Sciatic nerve (tissue), 2 donors: ENCODE measurements at regions not wholly inside any gene's neighbourhood (a gene's known extent, or its start where the extent isn't known, plus 50 kb on each side); places are given as distances from the start of the nearest gene placed in this dataset.
A peak's percentile ranks its signal among the peaks of the same experiment; 100 is the strongest.

Experiments
- ATAC-seq: fragments of 200-7000 bp; cut with Tn5 transposase; one replicate; pipeline ENCODE4 v1.9.1; 2020; ENCODE audit warnings: mild to moderate bottlenecking, moderate library complexity
- DNase-seq: peaks from one replicate; pipeline ENCODE4 v3.0.0-alpha.2; 2020; ENCODE audit warnings: low spot score
- intact Hi-C: fragments of 100-400 bp; cut with DNase I; formaldehyde crosslinking; loops from one replicate; pipeline ENCODE4 v1.14.2; 2022
- donor health status: DM: no; HTN: no; CAD: no.
- donor health status: DM: no; HTN: no; CAD: no.

GRCh38 chr18:47758000-47758399 is 172.5 kb downstream of the SMAD2 start:
- intact Hi-C loops: no loop called here

GRCh38 chr18:47756364-47757016 is 174.0 kb downstream of the SMAD2 start:
- peak; percentile 74 for DNase-seq
- peak; percentile 20 for ATAC-seq
- intact Hi-C loops: no loop called here

More at GRCh38 chr18:47758000-47758399, 172.5 kb downstream of the SMAD2 start:
- no peak for DNase-seq
- ATAC-seq: no peak

GRCh38 chr18:47755102-47755456 is 175.4 kb downstream of the SMAD2 start:
- ATAC-seq (no peak), DNase-seq (no peak)
- intact Hi-C loops: no loop called here

- no peak for DNase-seq
- no peak for ATAC-seq
- intact Hi-C loops: no loop called here
These were observed 176.0 kb downstream of the SMAD2 start for GRCh38 chr18:47754311-47755101.

GRCh38 chr18:47752796-47753645 is 177.4 kb downstream of the SMAD2 start:
- DNase-seq (no peak), ATAC-seq (no peak)
- intact Hi-C loops: no loop called here

- DNase-seq: no peak
- no peak for ATAC-seq
- intact Hi-C loops: no loop called here
These were observed 179.5 kb downstream of the SMAD2 start for GRCh38 chr18:47750889-47751423.

- DNase-seq (no peak), ATAC-seq (no peak)
- intact Hi-C loops: no loop called here
These were observed 180.9 kb downstream of the SMAD2 start for GRCh38 chr18:47749600-47749973.

- intact Hi-C loops: no loop called here
- ATAC-seq: peak; percentile 94
- DNase-seq: peak; percentile 89
These were observed 181.4 kb downstream of the SMAD2 start for GRCh38 chr18:47748847-47749599.

GRCh38 chr18:47748093-47748796 is 182.2 kb downstream of the SMAD2 start:
- ATAC-seq: peak; percentile 16
- DNase-seq: no peak
- intact Hi-C loops: no loop called here

GRCh38 chr18:47747260-47747795 is 183.1 kb downstream of the SMAD2 start:
- DNase-seq: no peak
- intact Hi-C loops: no loop called here
- ATAC-seq: no peak

GRCh38 chr18:47746615-47747014 is 183.8 kb downstream of the SMAD2 start:
- no peak for DNase-seq
- intact Hi-C loops: no loop called here
- no peak for ATAC-seq

- no peak for DNase-seq
- intact Hi-C loops: no loop called here
These were observed 185.2 kb downstream of the SMAD2 start for GRCh38 chr18:47745227-47745626.

GRCh38 chr18:47737956-47738355 is 192.5 kb downstream of the SMAD2 start:
- no peak for ATAC-seq
- DNase-seq: peak; percentile 30
- intact Hi-C loops: no loop called here

More at GRCh38 chr18:47745227-47745626, 185.2 kb downstream of the SMAD2 start:
- ATAC-seq: no peak

GRCh38 chr18:47737198-47737830 is 193.1 kb downstream of the SMAD2 start:
- intact Hi-C loops: no loop called here
- ATAC-seq (no peak), DNase-seq (peak; percentile 40)

GRCh38 chr18:47736376-47737140 is 193.9 kb downstream of the SMAD2 start:
- DNase-seq (no peak), ATAC-seq (no peak)
- intact Hi-C loops: no loop called here

GRCh38 chr18:47735041-47735702 is 195.3 kb downstream of the SMAD2 start:
- DNase-seq: no peak
- no peak for ATAC-seq
- intact Hi-C loops: no loop called here
